GM13976 (cell line): ENCODE measurements at regions not wholly inside any gene's neighbourhood (a gene's known extent, or its start where the extent isn't known, plus 50 kb on each side); places are given as distances from the start of the nearest gene placed in this dataset.
A peak's percentile ranks its signal among the peaks of the same experiment; 100 is the strongest.

Source experiments
- DNase-seq: peaks from one replicate; pipeline ENCODE4 v3.0.0; 2012; ENCODE audit warnings: low spot score
- in situ Hi-C: fragments of 300-500 bp; cut with MboI; formaldehyde crosslinking; loops from one replicate; pipeline ENCODE4 v1.12.0; 2022; ENCODE audit warnings: low sequenced_read_pairs, mixed read lengths, inconsistent platforms; ENCODE audit not compliant: unreplicated experiment
- TF ChIP-seq, protein P1 (sequence below): IDR thresholded peaks from 2 replicates; pipeline ENCODE4 v1.5.1; 2012; ENCODE audit warnings: borderline replicate concordance, mild to moderate bottlenecking; ENCODE audit not compliant: insufficient read depth; ENCODE audit errors: extremely low read depth, missing control alignments, control extremely low read depth

DNA sequence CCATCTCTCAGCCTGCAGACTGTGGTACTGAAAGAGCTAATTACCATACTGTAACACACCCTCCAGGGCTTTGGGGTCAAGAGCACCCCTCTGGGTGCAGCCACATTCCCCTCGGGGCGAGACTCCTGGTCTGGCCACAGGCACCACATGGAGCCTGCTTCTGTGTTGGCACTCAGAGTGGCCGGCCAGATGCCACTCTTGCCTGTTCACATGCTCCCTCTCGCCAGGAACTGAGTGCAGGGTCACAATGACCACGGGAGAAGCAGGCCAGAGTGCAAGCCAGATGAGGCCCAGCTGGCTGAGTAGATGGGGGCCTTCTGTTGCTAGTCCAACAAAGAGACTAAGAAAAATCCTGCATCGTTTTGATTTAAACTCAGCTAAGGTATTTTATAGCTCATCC lies 864.0 kb downstream of the KCNT2 start:
- in situ Hi-C loops: no loop called here
- no peak for DNase-seq
- TF ChIP-seq, protein P1, sequence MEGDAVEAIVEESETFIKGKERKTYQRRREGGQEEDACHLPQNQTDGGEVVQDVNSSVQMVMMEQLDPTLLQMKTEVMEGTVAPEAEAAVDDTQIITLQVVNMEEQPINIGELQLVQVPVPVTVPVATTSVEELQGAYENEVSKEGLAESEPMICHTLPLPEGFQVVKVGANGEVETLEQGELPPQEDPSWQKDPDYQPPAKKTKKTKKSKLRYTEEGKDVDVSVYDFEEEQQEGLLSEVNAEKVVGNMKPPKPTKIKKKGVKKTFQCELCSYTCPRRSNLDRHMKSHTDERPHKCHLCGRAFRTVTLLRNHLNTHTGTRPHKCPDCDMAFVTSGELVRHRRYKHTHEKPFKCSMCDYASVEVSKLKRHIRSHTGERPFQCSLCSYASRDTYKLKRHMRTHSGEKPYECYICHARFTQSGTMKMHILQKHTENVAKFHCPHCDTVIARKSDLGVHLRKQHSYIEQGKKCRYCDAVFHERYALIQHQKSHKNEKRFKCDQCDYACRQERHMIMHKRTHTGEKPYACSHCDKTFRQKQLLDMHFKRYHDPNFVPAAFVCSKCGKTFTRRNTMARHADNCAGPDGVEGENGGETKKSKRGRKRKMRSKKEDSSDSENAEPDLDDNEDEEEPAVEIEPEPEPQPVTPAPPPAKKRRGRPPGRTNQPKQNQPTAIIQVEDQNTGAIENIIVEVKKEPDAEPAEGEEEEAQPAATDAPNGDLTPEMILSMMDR: no peak

DNA sequence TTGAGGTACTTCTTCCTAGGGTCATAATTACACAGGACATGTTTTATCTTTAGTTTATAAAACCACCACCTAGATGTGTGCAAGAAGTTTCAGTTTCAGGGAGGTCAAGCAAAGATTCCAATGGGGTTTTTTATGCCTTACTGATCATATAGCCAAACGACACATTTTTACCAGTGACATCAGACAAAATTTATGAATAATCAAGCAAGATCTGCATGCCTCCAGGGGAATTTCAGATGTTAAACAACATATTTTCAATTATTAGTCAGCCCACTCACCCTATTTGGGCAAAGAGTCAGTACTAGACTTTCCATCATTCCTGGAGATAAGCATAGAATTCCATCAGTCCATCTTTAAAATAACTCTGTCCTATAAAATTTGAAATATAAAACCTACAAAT lies 867.4 kb downstream of the KCNT2 start:
- no peak for DNase-seq
- TF ChIP-seq, protein P1: no peak
- in situ Hi-C loops: no loop called here

DNA sequence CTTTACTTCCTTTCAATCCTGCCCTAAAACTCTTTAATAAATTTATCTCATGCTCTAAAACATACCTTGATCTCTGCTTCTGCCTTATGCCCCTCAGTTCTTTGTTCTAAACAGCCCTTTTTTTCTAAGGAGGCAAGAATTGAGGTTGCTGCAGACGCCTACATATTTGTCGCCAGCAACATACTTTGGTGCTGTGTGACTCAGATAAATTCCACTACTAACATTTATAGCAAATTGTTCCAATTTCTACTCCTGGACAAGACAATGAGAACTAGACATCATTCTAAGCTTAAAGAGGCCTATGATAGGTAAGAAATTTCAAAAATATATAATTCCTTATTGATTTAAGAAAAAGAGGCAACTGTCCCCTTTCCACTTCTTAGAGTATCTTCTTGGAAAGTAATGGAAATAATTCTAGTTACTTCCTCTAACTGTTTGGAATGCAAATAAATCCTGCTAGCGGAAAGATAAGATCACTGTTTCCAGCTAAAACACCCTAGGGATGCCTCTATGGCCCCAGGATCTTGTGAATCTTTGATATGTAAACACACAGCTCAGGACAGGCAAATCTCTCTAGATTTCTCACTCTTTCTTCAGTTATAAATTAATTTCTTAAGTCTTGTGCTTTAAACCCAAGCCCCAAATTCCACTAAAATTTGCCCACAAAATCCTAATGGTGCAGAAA lies 869.1 kb downstream of the KCNT2 start:
- TF ChIP-seq, protein P1: no peak
- DNase-seq: no peak
- in situ Hi-C loops: no loop called here

DNA sequence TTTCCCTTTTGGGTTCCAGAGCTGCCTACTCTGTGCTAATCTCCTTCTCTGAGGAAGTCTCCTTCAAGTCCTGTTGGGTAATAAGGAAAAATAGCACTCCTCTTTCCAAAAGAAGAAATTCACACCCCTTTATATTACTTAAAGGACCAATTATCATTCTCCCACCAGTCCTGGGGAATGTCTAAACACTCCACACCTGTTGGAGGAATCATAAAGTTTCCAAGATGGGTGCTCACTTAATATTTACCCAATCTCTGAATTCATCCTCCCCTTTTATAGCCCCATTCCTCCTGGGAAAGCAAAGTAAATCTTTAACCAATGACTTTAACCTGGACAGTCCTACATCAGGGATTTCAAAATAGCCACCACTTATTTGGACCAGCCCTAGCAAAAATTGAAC lies 873.1 kb downstream of the KCNT2 start:
- DNase-seq: no peak
- TF ChIP-seq, protein P1: no peak
- in situ Hi-C loops: no loop called here

DNA sequence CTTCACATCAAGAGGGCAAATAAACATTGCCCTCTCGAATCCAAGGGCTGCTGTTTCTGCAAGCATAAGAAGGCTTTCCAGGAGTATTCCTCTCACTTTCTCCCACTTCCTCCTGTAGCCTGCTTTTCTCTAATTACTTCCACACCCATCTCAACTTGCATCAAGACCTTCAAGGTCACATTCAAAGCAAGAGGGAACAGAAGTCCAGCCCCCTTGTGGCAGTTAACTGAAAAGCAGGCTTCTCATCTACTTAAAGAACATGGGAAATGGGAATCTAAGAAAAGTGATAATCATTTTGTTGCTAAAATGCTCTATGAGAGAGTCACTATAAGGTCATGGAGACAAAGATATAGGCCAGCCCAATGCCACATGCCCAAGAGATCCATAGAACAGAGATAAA lies 874.4 kb downstream of the KCNT2 start:
- in situ Hi-C loops: no loop called here
- no peak for DNase-seq

DNA sequence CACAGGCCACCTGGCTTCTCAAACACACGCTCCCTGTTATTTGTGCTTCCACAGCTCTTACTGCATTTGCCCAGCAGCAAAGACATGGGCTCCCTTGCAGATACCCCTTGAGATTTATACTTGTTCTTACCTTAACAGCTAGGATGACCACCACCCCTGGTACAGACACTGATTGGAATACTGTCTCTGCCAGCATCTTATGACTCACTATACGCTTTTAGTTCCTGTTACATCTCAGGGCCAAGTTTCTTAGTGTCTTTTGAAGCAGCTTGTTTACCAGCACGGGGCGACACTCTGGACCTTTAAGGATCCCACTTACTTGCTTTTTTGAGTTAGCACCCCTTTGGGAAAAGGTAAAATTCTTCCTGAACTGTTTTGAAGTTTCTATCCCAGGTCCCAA lies 874.8 kb downstream of the KCNT2 start:
- in situ Hi-C loops: no loop called here
- no peak for DNase-seq
- TF ChIP-seq, protein P1: no peak

More for the DNA sequence above, 874.4 kb downstream of the KCNT2 start:
- TF ChIP-seq, protein P1: peak; percentile 29

DNA sequence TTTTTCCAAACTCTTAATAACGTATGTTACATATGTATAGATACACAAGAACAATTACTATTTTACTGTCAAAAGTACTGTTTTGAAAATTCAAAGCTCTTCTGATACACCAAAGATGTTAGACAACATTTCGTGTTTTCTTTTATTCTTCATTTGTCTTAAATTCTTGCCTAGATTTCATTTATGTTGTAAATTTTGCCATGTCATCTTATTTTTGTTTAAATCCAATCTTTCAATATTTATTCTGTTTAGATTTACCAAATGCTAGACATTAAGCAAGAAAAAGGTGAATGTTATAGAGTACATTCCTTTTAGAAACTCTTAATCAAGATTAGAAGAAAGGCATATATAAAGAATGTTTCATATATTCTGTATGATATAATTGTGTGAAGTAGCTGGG lies 876.9 kb downstream of the KCNT2 start:
- DNase-seq: no peak
- TF ChIP-seq, protein P1: no peak
- in situ Hi-C loops: no loop called here
